ENCODE measurements at regions not wholly inside any gene's neighbourhood (a gene's known extent, or its start where the extent isn't known, plus 50 kb on each side); places are given as distances from the start of the nearest gene placed in this dataset.

- H3K4me3 ChIP-seq (ENCODE audit: low read length) = no peak overlapping the region
- no peaks in the 10 kb centered on the region for H3K36me3 Mint-ChIP-seq (ENCODE audit: low read depth)
- H3K27me3 Mint-ChIP-seq = peaks cover 12% of the 10 kb centered on the region
Measured at GRCh38 chr6:169072127-169073042, 181.3 kb downstream of the THBS2 start.

GRCh38 chr6:169071394-169071793 is 182.3 kb downstream of the THBS2 start:
- intact Hi-C loops (cut with DNase I, micrococcal nuclease) = no loop called here

More at GRCh38 chr6:169072127-169073042, 181.3 kb downstream of the THBS2 start:
- Mint-ChIP-seq H3K4me3 (no peak overlapping the region), H3K4me1 (ENCODE audit: low read depth) (no peaks in the 10 kb centered on the region), H3K27ac (no peak overlapping the region), H3K9me3 (no peaks in the 10 kb centered on the region)
- ATAC-seq (ENCODE audit: poor library complexity) (no peak), DNase-seq (no peak)
- Histone ChIP-seq H3K36me3 (ENCODE audit: insufficient read depth, low read length) (no peaks in the 10 kb centered on the region), H3K4me1 (ENCODE audit: insufficient read depth, low read length) (no peaks in the 10 kb centered on the region), H3K27me3 (ENCODE audit: control insufficient read depth in 1 of 2, insufficient read depth in 2 of 2, low read length in 2 of 2) (peaks cover 0 to 2% of the 10 kb centered on the region in 2 experiments), H3K9me3 (ENCODE audit: control insufficient read depth in 1 of 2, insufficient read depth in 1 of 2, low read length in 2 of 2) (peaks cover 0 to 5% of the 10 kb centered on the region in 2 experiments), H3K27ac (ENCODE audit: low read depth in 1 of 2, low read length in 2 of 2) (no peak overlapping the region)
- TF ChIP-seq CTCF (IDR thresholded peaks at IDR 0.05) = no peak
- ChIA-PET CTCF (no interaction called here), POLR2A (no interaction called here)
- intact Hi-C loops (cut with DNase I, micrococcal nuclease) = no loop called here

GRCh38 chr6:169070506-169071176 is 183.0 kb downstream of the THBS2 start:
- ATAC-seq (ENCODE audit: poor library complexity) = no peak
- Histone ChIP-seq H3K36me3 (ENCODE audit: insufficient read depth, low read length) (no peaks in the 10 kb centered on the region), H3K9me3 (ENCODE audit: control insufficient read depth in 1 of 2, insufficient read depth in 1 of 2, low read length in 2 of 2) (peaks cover 0 to 5% of the 10 kb centered on the region in 2 experiments), H3K4me1 (ENCODE audit: insufficient read depth, low read length) (no peaks in the 10 kb centered on the region), H3K27me3 (ENCODE audit: control insufficient read depth in 1 of 2, insufficient read depth in 2 of 2, low read length in 2 of 2) (no peaks in the 10 kb centered on the region), H3K27ac (ENCODE audit: low read depth in 1 of 2, low read length in 2 of 2) (no peak overlapping the region), H3K4me3 (ENCODE audit: low read length) (no peak overlapping the region)
- intact Hi-C loops (cut with DNase I, micrococcal nuclease) = no loop called here
- no peak overlapping the region for H3K27ac Mint-ChIP-seq
- H3K4me3 Mint-ChIP-seq = no peak overlapping the region
- POLR2A ChIA-PET = no interaction called here
- TF ChIP-seq CTCF (IDR thresholded peaks at IDR 0.05) = no peak
- H3K36me3 Mint-ChIP-seq (ENCODE audit: low read depth) = no peaks in the 10 kb centered on the region
- DNase-seq = no peak
- H3K27me3 Mint-ChIP-seq = peaks cover 6% of the 10 kb centered on the region
- no peaks in the 10 kb centered on the region for H3K9me3 Mint-ChIP-seq
- H3K4me1 Mint-ChIP-seq (ENCODE audit: low read depth) = no peaks in the 10 kb centered on the region
- CTCF ChIA-PET = no interaction called here

More at GRCh38 chr6:169071394-169071793, 182.3 kb downstream of the THBS2 start:
- Histone ChIP-seq H3K36me3 (ENCODE audit: insufficient read depth, low read length) (no peaks in the 10 kb centered on the region), H3K27ac (ENCODE audit: low read depth in 1 of 2, low read length in 2 of 2) (no peak overlapping the region), H3K9me3 (ENCODE audit: control insufficient read depth in 1 of 2, insufficient read depth in 1 of 2, low read length in 2 of 2) (peaks cover 0 to 5% of the 10 kb centered on the region in 2 experiments), H3K4me1 (ENCODE audit: insufficient read depth, low read length) (no peaks in the 10 kb centered on the region), H3K4me3 (ENCODE audit: low read length) (no peak overlapping the region), H3K27me3 (ENCODE audit: control insufficient read depth in 1 of 2, insufficient read depth in 2 of 2, low read length in 2 of 2) (no peaks in the 10 kb centered on the region)
- TF ChIP-seq CTCF (IDR thresholded peaks at IDR 0.05) = no peak
- POLR2A ChIA-PET = no interaction called here
- DNase-seq (no peak), ATAC-seq (ENCODE audit: poor library complexity) (no peak)
- no peaks in the 10 kb centered on the region for H3K4me1 Mint-ChIP-seq (ENCODE audit: low read depth)
- H3K9me3 Mint-ChIP-seq = no peaks in the 10 kb centered on the region
- H3K27ac Mint-ChIP-seq = no peak overlapping the region
- CTCF ChIA-PET = no interaction called here
- no peaks in the 10 kb centered on the region for H3K36me3 Mint-ChIP-seq (ENCODE audit: low read depth)
- H3K4me3 Mint-ChIP-seq = no peak overlapping the region
- H3K27me3 Mint-ChIP-seq = peaks cover 6% of the 10 kb centered on the region
